Activated CD8-positive, alpha-beta T cell treated with anti-CD3 and anti-CD28 coated beads for 36 hours (primary cell): ENCODE measurements at regions not wholly inside any gene's neighbourhood (a gene's known extent, or its start where the extent isn't known, plus 50 kb on each side); places are given as distances from the start of the nearest gene placed in this dataset.

Experiments
- ATAC-seq: fragments of 200-7000 bp; cut with Tn5 transposase; one replicate; pipeline ENCODE4 v1.10.0; 2021; ENCODE audit warnings: mild to moderate bottlenecking, moderate library complexity
- CTCF ChIA-PET: fragments of 350-600 bp; sonication (Branson Sonifier 250); formaldehyde crosslinking; loops from one replicate; lab custom pipeline; 2021; ENCODE audit warnings: antibody characterized with exemption; lab: Charles Lee
- POLR2A ChIA-PET: fragments of 350-600 bp; sonication (Branson Sonifier 250); formaldehyde crosslinking; loops from one replicate; lab custom pipeline; 2021; ENCODE audit warnings: antibody characterized with exemption; lab: Charles Lee
- DNase-seq: peaks from one replicate; pipeline ENCODE4 v3.0.0-alpha.2; 2020
- H3K27ac Mint-ChIP-seq: one replicate; pipeline ENCODE4 v1.8.0; 2021; ENCODE audit warnings: mild to moderate bottlenecking, mixed read lengths
- H3K27me3 Mint-ChIP-seq: one replicate; pipeline ENCODE4 v1.8.0; 2021; ENCODE audit warnings: mixed read lengths
- H3K36me3 Mint-ChIP-seq: one replicate; pipeline ENCODE4 v1.8.0; 2021; ENCODE audit warnings: low read depth, mixed read lengths
- H3K4me1 Mint-ChIP-seq: one replicate; pipeline ENCODE4 v1.8.0; 2021; ENCODE audit warnings: low read depth, mixed read lengths
- H3K4me3 Mint-ChIP-seq: one replicate; pipeline ENCODE4 v1.8.0; 2021; ENCODE audit warnings: mild to moderate bottlenecking, moderate library complexity, mixed read lengths
- H3K9me3 Mint-ChIP-seq: one replicate; pipeline ENCODE4 v1.8.0; 2021; ENCODE audit warnings: mixed read lengths
- CTCF ChIP-seq: fragments of 200-600 bp; IDR thresholded peaks from one replicate; pipeline ENCODE4 v1.8.0; 2022; ENCODE audit warnings: antibody characterized with exemption, mild to moderate bottlenecking
- intact Hi-C: fragments of 100-400 bp; cut with micrococcal nuclease; formaldehyde crosslinking; loops from one replicate; pipeline ENCODE4 v1.10.0; 2022

- no peak for DNase-seq
- no peak overlapping the region for H3K27ac Mint-ChIP-seq
- H3K9me3 Mint-ChIP-seq = no peaks in the 10 kb centered on the region
- TF ChIP-seq CTCF = no peak
- intact Hi-C loops = no loop called here
- H3K4me3 Mint-ChIP-seq = no peak overlapping the region
- ATAC-seq = no peak
- H3K4me1 Mint-ChIP-seq = no peaks in the 10 kb centered on the region
- ChIA-PET CTCF (no interaction called here), POLR2A (interaction anchor here (1.5 kb wide), 1 partner anchor 13 kb away, joined by 4 read pairs; no protein-coding TSS in a partner anchor)
- no peaks in the 10 kb centered on the region for H3K27me3 Mint-ChIP-seq
- H3K36me3 Mint-ChIP-seq = peaks cover 4% of the 10 kb centered on the region
Measured at GRCh38 chr13:74329962-74330361, 195.8 kb upstream of the KLF12 start.

- H3K27me3 Mint-ChIP-seq = no peaks in the 10 kb centered on the region
- TF ChIP-seq CTCF = no peak
- ATAC-seq (no peak), DNase-seq (no peak)
- intact Hi-C loops = no loop called here
- no peak overlapping the region for H3K27ac Mint-ChIP-seq
- H3K4me3 Mint-ChIP-seq = no peak overlapping the region
- ChIA-PET POLR2A (no interaction called here), CTCF (interaction anchor here (0.6 kb wide), 1 partner anchor 21 kb away, joined by 3 read pairs; no protein-coding TSS in a partner anchor)
- H3K4me1 Mint-ChIP-seq = no peaks in the 10 kb centered on the region
- H3K36me3 Mint-ChIP-seq = no peaks in the 10 kb centered on the region
- no peaks in the 10 kb centered on the region for H3K9me3 Mint-ChIP-seq
Measured at GRCh38 chr13:74325106-74325505, 190.9 kb upstream of the KLF12 start.

- ATAC-seq (no peak), DNase-seq (no peak)
- no peak for TF ChIP-seq CTCF
- CTCF ChIA-PET = no interaction called here
- Mint-ChIP-seq H3K4me1 (no peaks in the 10 kb centered on the region), H3K9me3 (no peaks in the 10 kb centered on the region), H3K27me3 (no peaks in the 10 kb centered on the region), H3K27ac (no peak overlapping the region), H3K36me3 (no peaks in the 10 kb centered on the region), H3K4me3 (no peak overlapping the region)
- intact Hi-C loops = no loop called here
- POLR2A ChIA-PET = no interaction called here
Measured at GRCh38 chr13:74324338-74324737, 190.1 kb upstream of the KLF12 start.

- CTCF ChIA-PET = no interaction called here
- POLR2A ChIA-PET = no interaction called here
- no peaks in the 10 kb centered on the region for H3K36me3 Mint-ChIP-seq
- H3K27ac Mint-ChIP-seq = no peak overlapping the region
- DNase-seq (no peak), ATAC-seq (no peak)
- no peak overlapping the region for H3K4me3 Mint-ChIP-seq
- no peaks in the 10 kb centered on the region for H3K9me3 Mint-ChIP-seq
- intact Hi-C loops = no loop called here
- H3K4me1 Mint-ChIP-seq = no peaks in the 10 kb centered on the region
- H3K27me3 Mint-ChIP-seq = no peaks in the 10 kb centered on the region
- TF ChIP-seq CTCF = no peak
Measured at GRCh38 chr13:74322562-74322961, 188.4 kb upstream of the KLF12 start.

GRCh38 chr13:74320282-74320681 is 186.1 kb upstream of the KLF12 start:
- POLR2A ChIA-PET = no interaction called here
- CTCF ChIA-PET = no interaction called here
- ATAC-seq (no peak), DNase-seq (no peak)
- intact Hi-C loops = no loop called here
- Mint-ChIP-seq H3K27ac (no peak overlapping the region), H3K9me3 (peaks cover 4% of the 10 kb centered on the region), H3K4me3 (no peak overlapping the region), H3K36me3 (no peaks in the 10 kb centered on the region), H3K27me3 (no peaks in the 10 kb centered on the region), H3K4me1 (peaks cover 8% of the 10 kb centered on the region)
- no peak for TF ChIP-seq CTCF
